OCI-LY7 (cell line): ENCODE measurements at regions not wholly inside any gene's neighbourhood (a gene's known extent, or its start where the extent isn't known, plus 50 kb on each side); places are given as distances from the start of the nearest gene placed in this dataset.

Experiments
- BruUV-seq: library from RNA; stranded (reverse); fragments of 400-500 nt; replicated peaks from 2 replicates; lab custom pipeline; 2021; lab: Mats Ljungman, UMichigan
- CTCF ChIA-PET: fragments of 300-600 bp; sonication (Branson Sonifier 250); formaldehyde crosslinking; loops from one replicate; lab custom pipeline; 2022; ENCODE audit warnings: antibody characterized with exemption; ENCODE audit not compliant: unreplicated experiment; lab: Charles Lee
- POLR2A ChIA-PET: fragments of 300-600 bp; sonication (Branson Sonifier 250); formaldehyde crosslinking; loops from one replicate; lab custom pipeline; 2022; ENCODE audit warnings: antibody characterized with exemption; lab: Charles Lee
- DNase-seq: peaks from one replicate; pipeline ENCODE4 v3.0.0-alpha.2; 2015; ENCODE audit warnings: low spot score
- H2AFZ ChIP-seq: fragments of 200-600 bp; sonication (generic), shearing (Covaris generic); 2 replicates; pipeline ENCODE4 v1.6.1; 2014; ENCODE audit warnings: mild to moderate bottlenecking, antibody characterized with exemption, low read length, moderate library complexity
- H3K27ac ChIP-seq: fragments of 200-600 bp; sonication (generic); 2 replicates; pipeline ENCODE4 v1.5.1; 2014; ENCODE audit warnings: mixed run types, low read depth, mild to moderate bottlenecking, moderate library complexity, low read length, inconsistent platforms; ENCODE audit not compliant: poor library complexity, severe bottlenecking
- H3K36me3 ChIP-seq: fragments of 200-600 bp; sonication (generic); 2 replicates; pipeline ENCODE4 v1.6.1; 2014; ENCODE audit warnings: mild to moderate bottlenecking, antibody characterized with exemption, low read length, moderate library complexity, mixed read lengths; ENCODE audit not compliant: insufficient read depth
- H3K4me1 ChIP-seq: fragments of 200-600 bp; sonication (generic); 2 replicates; pipeline ENCODE4 v1.5.1; 2014; ENCODE audit warnings: mild to moderate bottlenecking, low read length; ENCODE audit not compliant: insufficient read depth, poor library complexity, severe bottlenecking
- H3K4me2 ChIP-seq: fragments of 200-600 bp; sonication (generic); 2 replicates; pipeline ENCODE4 v1.6.1; 2014; ENCODE audit warnings: mild to moderate bottlenecking, low read length
- H3K4me3 ChIP-seq: fragments of 200-600 bp; sonication (generic); 2 replicates; pipeline ENCODE4 v1.5.1; 2014; ENCODE audit warnings: mild to moderate bottlenecking, low read depth, low read length; ENCODE audit not compliant: poor library complexity, severe bottlenecking
- H3K79me2 ChIP-seq: fragments of 200-600 bp; sonication (generic); 2 replicates; pipeline ENCODE4 v1.6.1; 2016; ENCODE audit warnings: low read depth, mild to moderate bottlenecking, low read length, moderate library complexity, mixed read lengths; ENCODE audit not compliant: insufficient read depth
- H3K9me2 ChIP-seq: fragments of 200-600 bp; sonication (generic); 2 replicates; pipeline ENCODE4 v1.6.1; 2016; ENCODE audit warnings: mild to moderate bottlenecking, low read length, mixed read lengths; ENCODE audit not compliant: insufficient read depth
- H3K9me3 ChIP-seq: fragments of 200-600 bp; sonication (generic); 2 replicates; pipeline ENCODE4 v1.6.1; 2014; ENCODE audit warnings: mild to moderate bottlenecking, mixed run types, low read length, mixed read lengths
- H4K20me1 ChIP-seq: fragments of 200-600 bp; sonication (generic); 2 replicates; pipeline ENCODE4 v1.6.1; 2014; ENCODE audit warnings: mild to moderate bottlenecking, antibody characterized with exemption, low read length, moderate library complexity, mixed read lengths; ENCODE audit not compliant: insufficient read depth
- CTCF ChIP-seq: fragments of 200-600 bp; sonication (generic); conservative IDR thresholded peaks from 2 replicates; pipeline ENCODE4 v1.5.1; 2014; ENCODE audit warnings: mild to moderate bottlenecking, antibody characterized with exemption, low read length, moderate library complexity, mixed read lengths
- EZH2phosphoT487 ChIP-seq: fragments of 200-600 bp; sonication (generic); IDR thresholded peaks from 2 replicates; pipeline ENCODE4 v1.6.1; 2018; ENCODE audit warnings: low read depth, borderline replicate concordance, mild to moderate bottlenecking, mixed run types, antibody characterized with exemption, low read length, moderate library complexity, mixed read lengths
- intact Hi-C: fragments of 100-400 bp; cut with micrococcal nuclease; formaldehyde crosslinking; loops from one replicate; pipeline ENCODE4 v1.10.0; 2022; ENCODE audit not compliant: unreplicated experiment

GRCh38 chr1:37167479-37167878, 133.2 kb upstream of the GRIK3 start:
- no peaks in the 10 kb centered on the region for H3K9me2 ChIP-seq
- no peak for TF ChIP-seq CTCF
- TF ChIP-seq EZH2phosphoT487, result no peak
- H2AFZ ChIP-seq, result no peak overlapping the region
- POLR2A ChIA-PET, result no interaction called here
- no peak for DNase-seq
- no peak overlapping the region for H3K4me3 ChIP-seq
- H3K4me2 ChIP-seq, result no peak overlapping the region
- H3K9me3 ChIP-seq, result no peaks in the 10 kb centered on the region
- no peaks in the 10 kb centered on the region for H3K79me2 ChIP-seq
- intact Hi-C loops, result no loop called here
- CTCF ChIA-PET, result no interaction called here
- H3K36me3 ChIP-seq, result no peaks in the 10 kb centered on the region
- no TSS peak for BruUV-seq
- no peak overlapping the region for H3K27ac ChIP-seq
- H3K4me1 ChIP-seq, result no peaks in the 10 kb centered on the region
- H4K20me1 ChIP-seq, result no peaks in the 10 kb centered on the region

- CTCF ChIA-PET, result no interaction called here
- no peaks in the 10 kb centered on the region for H3K9me2 ChIP-seq
- no peak for DNase-seq
- no peaks in the 10 kb centered on the region for H3K36me3 ChIP-seq
- no peak overlapping the region for H2AFZ ChIP-seq
- BruUV-seq, result no TSS peak
- no peaks in the 10 kb centered on the region for H3K4me1 ChIP-seq
- POLR2A ChIA-PET, result no interaction called here
- no peak overlapping the region for H3K27ac ChIP-seq
- no peaks in the 10 kb centered on the region for H3K9me3 ChIP-seq
- no peak overlapping the region for H3K4me3 ChIP-seq
- H3K79me2 ChIP-seq, result no peaks in the 10 kb centered on the region
- H4K20me1 ChIP-seq, result no peaks in the 10 kb centered on the region
- intact Hi-C loops, result no loop called here
- H3K4me2 ChIP-seq, result no peak overlapping the region
- TF ChIP-seq CTCF, result no peak
- TF ChIP-seq EZH2phosphoT487, result no peak
Measured at GRCh38 chr1:37169241-37169640, 134.9 kb upstream of the GRIK3 start.

GRCh38 chr1:37169743-37170275, 135.5 kb upstream of the GRIK3 start:
- Histone ChIP-seq H3K27ac (no peak overlapping the region), H2AFZ (no peak overlapping the region), H3K4me1 (no peaks in the 10 kb centered on the region), H3K9me2 (no peaks in the 10 kb centered on the region), H4K20me1 (no peaks in the 10 kb centered on the region), H3K4me2 (no peak overlapping the region), H3K9me3 (no peaks in the 10 kb centered on the region), H3K36me3 (no peaks in the 10 kb centered on the region), H3K4me3 (no peak overlapping the region), H3K79me2 (no peaks in the 10 kb centered on the region)
- ChIA-PET POLR2A (no interaction called here), CTCF (no interaction called here)
- intact Hi-C loops, result no loop called here
- DNase-seq, result no peak
- no peak for TF ChIP-seq EZH2phosphoT487
- no peak for TF ChIP-seq CTCF
- no TSS peak for BruUV-seq
